ENCODE measurements at regions not wholly inside any gene's neighbourhood (a gene's known extent, or its start where the extent isn't known, plus 50 kb on each side); places are given as distances from the start of the nearest gene placed in this dataset.

GRCh38 chr15:38678281-38678680 is 113.7 kb upstream of the RASGRP1 start:
- Histone ChIP-seq H4K20me1 (ENCODE audit: insufficient read depth) (no peaks in the 10 kb centered on the region), H3K9ac (ENCODE audit: low read length) (no peak overlapping the region), H3K79me2 (replicated peaks; ENCODE audit: insufficient read depth, low read length) (no peaks in the 10 kb centered on the region), H3F3A (ENCODE audit: insufficient read depth, low read length, poor library complexity, severe bottlenecking) (no peaks in the 10 kb centered on the region), H3K9me3 (ENCODE audit: low read length) (no peaks in the 10 kb centered on the region), H3K27ac (ENCODE audit: low read length) (no peak overlapping the region), H3K4me3 (ENCODE audit: low read length) (no peak overlapping the region), H3K27me3 (ENCODE audit: insufficient read depth, low read depth, low read length) (no peaks in the 10 kb centered on the region), H3K4me2 (ENCODE audit: low read length) (no peak overlapping the region), H2AFZ (ENCODE audit: low read depth, low read length) (no peak overlapping the region), H3K9me2 (ENCODE audit: insufficient read depth, low read length) (no peaks in the 10 kb centered on the region), H3K36me3 (ENCODE audit: insufficient read depth, low read length) (no peaks in the 10 kb centered on the region)
- no peak for TF ChIP-seq CTCF (IDR thresholded peaks at IDR 0.05; ENCODE audit: poor library complexity, severe bottlenecking)
- no peak for TF ChIP-seq RAD21 (conservative IDR thresholded peaks at IDR 0.05)
- TF ChIP-seq REST (IDR thresholded peaks at IDR 0.05; ENCODE audit: borderline replicate concordance), result no peak
- no peak for TF ChIP-seq SMC3 (conservative IDR thresholded peaks at IDR 0.05; ENCODE audit: poor library complexity)
- TF ChIP-seq POLR2AphosphoS5 (IDR thresholded peaks at IDR 0.05), result no peak
- no peak for TF ChIP-seq MXI1 (conservative IDR thresholded peaks at IDR 0.05; ENCODE audit: poor library complexity, severe bottlenecking)
- TF ChIP-seq EZH2 (IDR thresholded peaks at IDR 0.05; ENCODE audit: borderline replicate concordance, insufficient read depth, low read length, poor library complexity, severe bottlenecking), result no peak
- no peak for TF ChIP-seq EP300 (conservative IDR thresholded peaks at IDR 0.05; ENCODE audit: poor library complexity, severe bottlenecking)
- TF ChIP-seq TAF1 (IDR thresholded peaks at IDR 0.05; ENCODE audit: low read depth), result no peak

- H4K20me1 ChIP-seq (ENCODE audit: insufficient read depth), result no peaks in the 10 kb centered on the region
- TF ChIP-seq SMC3 (conservative IDR thresholded peaks at IDR 0.05; ENCODE audit: poor library complexity) (no peak), POLR2AphosphoS5 (IDR thresholded peaks at IDR 0.05) (no peak), CTCF (IDR thresholded peaks at IDR 0.05; ENCODE audit: poor library complexity, severe bottlenecking) (no peak), MXI1 (conservative IDR thresholded peaks at IDR 0.05; ENCODE audit: poor library complexity, severe bottlenecking) (no peak), TAF1 (IDR thresholded peaks at IDR 0.05; ENCODE audit: low read depth) (no peak), EP300 (conservative IDR thresholded peaks at IDR 0.05; ENCODE audit: poor library complexity, severe bottlenecking) (no peak), EZH2 (IDR thresholded peaks at IDR 0.05; ENCODE audit: borderline replicate concordance, insufficient read depth, low read length, poor library complexity, severe bottlenecking) (no peak), RAD21 (conservative IDR thresholded peaks at IDR 0.05) (no peak), REST (IDR thresholded peaks at IDR 0.05; ENCODE audit: borderline replicate concordance) (no peak)
Observed at GRCh38 chr15:38680775-38681174, 116.2 kb upstream of the RASGRP1 start.

More at GRCh38 chr15:38680775-38681174, 116.2 kb upstream of the RASGRP1 start:
- Histone ChIP-seq H3F3A (ENCODE audit: insufficient read depth, low read length, poor library complexity, severe bottlenecking) (no peaks in the 10 kb centered on the region), H3K9me3 (ENCODE audit: low read length) (no peaks in the 10 kb centered on the region), H3K79me2 (replicated peaks; ENCODE audit: insufficient read depth, low read length) (no peaks in the 10 kb centered on the region), H3K27me3 (ENCODE audit: insufficient read depth, low read depth, low read length) (no peaks in the 10 kb centered on the region), H3K4me3 (ENCODE audit: low read length) (no peak overlapping the region), H3K27ac (ENCODE audit: low read length) (no peak overlapping the region), H2AFZ (ENCODE audit: low read depth, low read length) (no peak overlapping the region), H3K36me3 (ENCODE audit: insufficient read depth, low read length) (no peaks in the 10 kb centered on the region), H3K4me2 (ENCODE audit: low read length) (no peak overlapping the region), H3K9me2 (ENCODE audit: insufficient read depth, low read length) (no peaks in the 10 kb centered on the region), H3K9ac (ENCODE audit: low read length) (no peak overlapping the region)
